ENCODE measurements at regions not wholly inside any gene's neighbourhood (a gene's known extent, or its start where the extent isn't known, plus 50 kb on each side); places are given as distances from the start of the nearest gene placed in this dataset.

GRCh38 chr11:96714689-96715088, 324.9 kb downstream of the JRKL start:
- Histone ChIP-seq H3K79me2 (ENCODE audit: insufficient read depth, low read length) (no peaks in the 10 kb centered on the region), H2AK5ac (ENCODE audit: insufficient read length, low read length) (no peak overlapping the region), H3K4me1 (ENCODE audit: insufficient read depth, low read length) (no peaks in the 10 kb centered on the region), H4K20me1 (ENCODE audit: control insufficient read depth, insufficient read depth, insufficient read length) (no peaks in the 10 kb centered on the region), H3K4me2 (ENCODE audit: insufficient read depth, insufficient read length, low read length) (no peak overlapping the region), H3K79me1 (ENCODE audit: insufficient read depth, low read depth, low read length, poor library complexity, severe bottlenecking) (no peaks in the 10 kb centered on the region), H3K56ac (ENCODE audit: insufficient read length, low read depth, low read length) (no peak overlapping the region), H2BK15ac (ENCODE audit: low read depth, low read length) (no peak overlapping the region), H4K91ac (ENCODE audit: insufficient read length, low read depth, low read length) (no peak overlapping the region), H3T11ph (ENCODE audit: low read length) (no peak overlapping the region), H4K5ac (ENCODE audit: insufficient read length, low read depth, low read length) (no peak overlapping the region), H2BK12ac (ENCODE audit: insufficient read length, low read depth, low read length) (no peak overlapping the region), H3K23ac (ENCODE audit: insufficient read length, low read depth, low read length) (no peak overlapping the region), H2BK120ac (ENCODE audit: low read depth, low read length, poor library complexity, severe bottlenecking) (no peak overlapping the region), H3K18ac (ENCODE audit: insufficient read length, low read depth, low read length) (no peak overlapping the region), H3K27ac (ENCODE audit: insufficient read length, low read depth, low read length) (no peak overlapping the region), H3K27me3 (ENCODE audit: insufficient read depth, low read length) (no peaks in the 10 kb centered on the region), H3K9ac (ENCODE audit: extremely low read depth, insufficient read length, low read length) (no peak overlapping the region), H3K23me2 (ENCODE audit: insufficient read length, low read depth, low read length, poor library complexity, severe bottlenecking) (no peaks in the 10 kb centered on the region), H4K8ac (replicated peaks; ENCODE audit: insufficient read length, low read depth, low read length) (no peak overlapping the region), H2BK5ac (ENCODE audit: insufficient read length, low read length) (no peak overlapping the region), H3K14ac (ENCODE audit: insufficient read depth, low read length) (no peak overlapping the region), H3K4ac (ENCODE audit: low read depth, low read length) (no peak overlapping the region), H2AFZ (ENCODE audit: low read length) (no peak overlapping the region), H3K9me3 (ENCODE audit: control insufficient read depth, low read depth, low read length) (no peaks in the 10 kb centered on the region), H2BK20ac (ENCODE audit: low read depth, low read length, poor library complexity, severe bottlenecking) (no peak overlapping the region)
- no peaks in the 10 kb centered on the region for H3K27me3 Mint-ChIP-seq (ENCODE audit: low read depth)
- whole genome bisulfite sequencing (ENCODE audit: extremely low coverage, insufficient read length, low lambda C conversion rate): no CpG with 5 or more reads among the region's 2 CpGs
- H3K27ac Mint-ChIP-seq: no peak overlapping the region
- no peaks in the 10 kb centered on the region for H3K9me3 Mint-ChIP-seq
- no peak for DNase-seq
- no peaks in the 10 kb centered on the region for H3K36me3 Mint-ChIP-seq (ENCODE audit: insufficient read depth in 1 of 3, low read depth in 3 of 3)
- H3K4me3 Mint-ChIP-seq: no peak overlapping the region
- TF ChIP-seq, protein P1, sequence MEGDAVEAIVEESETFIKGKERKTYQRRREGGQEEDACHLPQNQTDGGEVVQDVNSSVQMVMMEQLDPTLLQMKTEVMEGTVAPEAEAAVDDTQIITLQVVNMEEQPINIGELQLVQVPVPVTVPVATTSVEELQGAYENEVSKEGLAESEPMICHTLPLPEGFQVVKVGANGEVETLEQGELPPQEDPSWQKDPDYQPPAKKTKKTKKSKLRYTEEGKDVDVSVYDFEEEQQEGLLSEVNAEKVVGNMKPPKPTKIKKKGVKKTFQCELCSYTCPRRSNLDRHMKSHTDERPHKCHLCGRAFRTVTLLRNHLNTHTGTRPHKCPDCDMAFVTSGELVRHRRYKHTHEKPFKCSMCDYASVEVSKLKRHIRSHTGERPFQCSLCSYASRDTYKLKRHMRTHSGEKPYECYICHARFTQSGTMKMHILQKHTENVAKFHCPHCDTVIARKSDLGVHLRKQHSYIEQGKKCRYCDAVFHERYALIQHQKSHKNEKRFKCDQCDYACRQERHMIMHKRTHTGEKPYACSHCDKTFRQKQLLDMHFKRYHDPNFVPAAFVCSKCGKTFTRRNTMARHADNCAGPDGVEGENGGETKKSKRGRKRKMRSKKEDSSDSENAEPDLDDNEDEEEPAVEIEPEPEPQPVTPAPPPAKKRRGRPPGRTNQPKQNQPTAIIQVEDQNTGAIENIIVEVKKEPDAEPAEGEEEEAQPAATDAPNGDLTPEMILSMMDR (conservative IDR thresholded peaks at IDR 0.05): no peak
- peaks cover 4% of the 10 kb centered on the region in 2 experiments; a peak in 2 of 4 replicates for H3K4me1 Mint-ChIP-seq
